H9 (cell line): ENCODE measurements at regions not wholly inside any gene's neighbourhood (a gene's known extent, or its start where the extent isn't known, plus 50 kb on each side); places are given as distances from the start of the nearest gene placed in this dataset.

Source experiments
- DNase-seq: peaks from one replicate; pipeline ENCODE4 v3.0.0-alpha.2; 2017
- H2AFZ ChIP-seq: one replicate; pipeline ENCODE4 v1.6.1; 2013; ENCODE audit warnings: mild to moderate bottlenecking, low read length, control low read depth, moderate library complexity
- H2AK5ac ChIP-seq: 2 replicates; pipeline ENCODE4 v1.6.1; 2013; ENCODE audit warnings: low read length, control low read depth, mixed read lengths; ENCODE audit not compliant: insufficient read length
- H2BK120ac ChIP-seq: one replicate; pipeline ENCODE4 v1.6.1; 2013; ENCODE audit warnings: low read depth, mild to moderate bottlenecking, low read length, control low read depth, inconsistent platforms; ENCODE audit not compliant: poor library complexity, severe bottlenecking
- H2BK12ac ChIP-seq: 2 replicates; pipeline ENCODE4 v1.6.1; 2013; ENCODE audit warnings: low read length, control low read depth, mixed read lengths, low read depth; ENCODE audit not compliant: insufficient read length
- H2BK15ac ChIP-seq: 2 replicates; pipeline ENCODE4 v1.6.1; 2013; ENCODE audit warnings: low read depth, low read length, control low read depth
- H2BK20ac ChIP-seq: one replicate; pipeline ENCODE4 v1.6.1; 2013; ENCODE audit warnings: low read depth, mild to moderate bottlenecking, low read length, control low read depth, inconsistent platforms; ENCODE audit not compliant: poor library complexity, severe bottlenecking
- H2BK5ac ChIP-seq: 2 replicates; pipeline ENCODE4 v1.6.1; 2013; ENCODE audit warnings: low read length, control low read depth, mixed read lengths; ENCODE audit not compliant: insufficient read length
- H3K14ac ChIP-seq: 2 replicates; pipeline ENCODE4 v1.6.1; 2013; ENCODE audit warnings: low read length, control low read depth; ENCODE audit not compliant: insufficient read depth
- H3K18ac ChIP-seq: 2 replicates; pipeline ENCODE4 v1.6.1; 2013; ENCODE audit warnings: low read depth, mild to moderate bottlenecking, mixed read lengths, low read length, control low read depth; ENCODE audit not compliant: insufficient read length
- H3K23ac ChIP-seq: 2 replicates; pipeline ENCODE4 v1.6.1; 2013; ENCODE audit warnings: low read length, control low read depth, mixed read lengths, low read depth; ENCODE audit not compliant: insufficient read length
- H3K23me2 ChIP-seq: 2 replicates; pipeline ENCODE4 v1.6.1; 2013; ENCODE audit warnings: low read depth, mild to moderate bottlenecking, mixed read lengths, low read length, control low read depth; ENCODE audit not compliant: insufficient read length, poor library complexity, severe bottlenecking
- H3K27ac ChIP-seq: 2 replicates; pipeline ENCODE4 v1.5.1; 2013; ENCODE audit warnings: low read length, control low read depth, mixed read lengths, low read depth; ENCODE audit not compliant: insufficient read length
- H3K27me3 ChIP-seq: 2 replicates; pipeline ENCODE4 v1.6.1; 2013; ENCODE audit warnings: low read length, control low read depth, inconsistent platforms; ENCODE audit not compliant: insufficient read depth
- H3K4ac ChIP-seq: 2 replicates; pipeline ENCODE4 v1.6.1; 2013; ENCODE audit warnings: low read depth, mild to moderate bottlenecking, control low read depth, inconsistent platforms, low read length, moderate library complexity
- H3K4me1 ChIP-seq: 2 replicates; pipeline ENCODE4 v1.6.1; 2013; ENCODE audit warnings: low read length, control low read depth, inconsistent platforms; ENCODE audit not compliant: insufficient read depth
- H3K4me2 ChIP-seq: 2 replicates; pipeline ENCODE4 v1.6.1; 2013; ENCODE audit warnings: low read length, control low read depth, mixed read lengths; ENCODE audit not compliant: insufficient read length, insufficient read depth
- H3K56ac ChIP-seq: 2 replicates; pipeline ENCODE4 v1.6.1; 2013; ENCODE audit warnings: low read depth, mild to moderate bottlenecking, mixed read lengths, low read length, control low read depth; ENCODE audit not compliant: insufficient read length
- H3K79me1 ChIP-seq: 2 replicates; pipeline ENCODE4 v1.6.1; 2013; ENCODE audit warnings: low read depth, mild to moderate bottlenecking, moderate library complexity, low read length, control low read depth, inconsistent platforms; ENCODE audit not compliant: insufficient read depth, poor library complexity, severe bottlenecking
- H3K79me2 ChIP-seq: 2 replicates; pipeline ENCODE4 v1.6.1; 2013; ENCODE audit warnings: low read length, control low read depth, inconsistent platforms; ENCODE audit not compliant: insufficient read depth
- H3K9ac ChIP-seq: 2 replicates; pipeline ENCODE4 v1.6.1; 2013; ENCODE audit warnings: low read length, control low read depth, mixed read lengths; ENCODE audit not compliant: insufficient read length; ENCODE audit errors: extremely low read depth
- H3K9me3 ChIP-seq: one replicate; pipeline ENCODE4 v1.6.1; 2013; ENCODE audit warnings: low read depth, low read length, inconsistent platforms; ENCODE audit not compliant: control insufficient read depth
- H3T11ph ChIP-seq: one replicate; pipeline ENCODE4 v1.6.1; 2013; ENCODE audit warnings: mild to moderate bottlenecking, low read length, control low read depth, inconsistent platforms
- H4K20me1 ChIP-seq: one replicate; pipeline ENCODE4 v1.6.1; 2013; ENCODE audit not compliant: control insufficient read depth, insufficient read length, insufficient read depth
- H4K5ac ChIP-seq: 2 replicates; pipeline ENCODE4 v1.6.1; 2013; ENCODE audit warnings: low read depth, mild to moderate bottlenecking, mixed read lengths, low read length, control low read depth; ENCODE audit not compliant: insufficient read length
- H4K8ac ChIP-seq: replicated peaks from 2 replicates; pipeline ENCODE4 v1.6.1; 2013; ENCODE audit warnings: low read length, control low read depth, mixed read lengths, low read depth; ENCODE audit not compliant: insufficient read length
- H4K91ac ChIP-seq: 2 replicates; pipeline ENCODE4 v1.6.1; 2013; ENCODE audit warnings: low read depth, mild to moderate bottlenecking, moderate library complexity, mixed read lengths, low read length, control low read depth; ENCODE audit not compliant: insufficient read length
- H3K27ac Mint-ChIP-seq, 3 experiments: 2 replicates in 2 of 3; 3 replicates in 1 of 3; pipeline ENCODE4 v1.8.0; 2020 to 2021; ENCODE audit warnings: mixed read lengths in 3 of 3, mild to moderate bottlenecking in 1 of 3, moderate library complexity in 1 of 3
- H3K27me3 Mint-ChIP-seq: 2 replicates; pipeline ENCODE4 v1.8.0; 2021; ENCODE audit warnings: low read depth, mild to moderate bottlenecking, moderate library complexity, mixed read lengths
- H3K36me3 Mint-ChIP-seq, 3 experiments: 2 replicates in 2 of 3; 3 replicates in 1 of 3; pipeline ENCODE4 v1.8.0; 2020 to 2021; ENCODE audit warnings: low read depth in 3 of 3, mixed read lengths in 3 of 3; ENCODE audit not compliant: insufficient read depth in 1 of 3
- H3K4me1 Mint-ChIP-seq, 2 experiments: 2 replicates each; pipeline ENCODE4 v1.8.0; 2020; ENCODE audit warnings: mixed read lengths in 2 of 2
- H3K4me3 Mint-ChIP-seq, 2 experiments: 2 replicates in 1 of 2; 3 replicates in 1 of 2; pipeline ENCODE4 v1.8.0; 2020 to 2021; ENCODE audit warnings: mild to moderate bottlenecking in 2 of 2, mixed read lengths in 2 of 2, moderate library complexity in 1 of 2
- H3K9me3 Mint-ChIP-seq, 2 experiments: 2 replicates in 1 of 2; 3 replicates in 1 of 2; pipeline ENCODE4 v1.8.0; 2020; ENCODE audit warnings: mild to moderate bottlenecking in 2 of 2, mixed read lengths in 2 of 2, moderate library complexity in 1 of 2
- WGBS: extraction: QIAGEN DNeasy Blood & Tissue Kit; methylation state at CpG from one replicate; pipeline ENCODE4 v1.1.7; 2013; ENCODE audit warnings: missing lambda C conversion rate, low lambda C conversion rate, mixed read lengths; ENCODE audit not compliant: insufficient read length; ENCODE audit errors: extremely low coverage; 5-methylcytosine and 5-hydroxymethylcytosine counted together
- TF ChIP-seq, protein P1 (sequence below): fragments of 200-600 bp; sonication (generic); conservative IDR thresholded peaks from 3 replicates; pipeline ENCODE4 v1.8.0; 2021; ENCODE audit warnings: antibody characterized with exemption, mild to moderate bottlenecking

GRCh38 chr6:4187480-4187879 is 52.1 kb upstream of the ECI2 start:
- no peak overlapping the region for H3K14ac ChIP-seq
- no peak overlapping the region for H4K91ac ChIP-seq
- H4K8ac ChIP-seq, result no peak overlapping the region
- H2BK15ac ChIP-seq, result no peak overlapping the region
- Mint-ChIP-seq H3K36me3 (peaks cover 0 to 11% (median 3%) of the 10 kb centered on the region in 3 experiments; a peak in 3 of 7 replicates), H3K9me3 (peaks cover 10 to 12% of the 10 kb centered on the region in 2 experiments; a peak in 4 of 5 replicates), H3K27me3 (no peaks in the 10 kb centered on the region; the same call in 1 of the 2 replicates), H3K27ac (no peak overlapping the region), H3K4me3 (no peak overlapping the region), H3K4me1 (peaks cover 6 to 10% of the 10 kb centered on the region in 2 experiments; a peak in 3 of 4 replicates)
- no peak overlapping the region for H2BK5ac ChIP-seq
- no peak overlapping the region for H2BK20ac ChIP-seq
- WGBS, result no CpG with 5 or more reads among the region's 2 CpGs
- no peaks in the 10 kb centered on the region for H3K9me3 ChIP-seq
- H2AK5ac ChIP-seq, result no peak overlapping the region
- H2BK12ac ChIP-seq, result no peak overlapping the region
- H3K23me2 ChIP-seq, result no peaks in the 10 kb centered on the region
- no peak overlapping the region for H2AFZ ChIP-seq
- no peak overlapping the region for H3K18ac ChIP-seq
- no peaks in the 10 kb centered on the region for H3K79me2 ChIP-seq
- H4K5ac ChIP-seq, result no peak overlapping the region
- no peak overlapping the region for H3K56ac ChIP-seq
- no peak overlapping the region for H3T11ph ChIP-seq
- no peaks in the 10 kb centered on the region for H3K4me1 ChIP-seq
- H3K79me1 ChIP-seq, result no peaks in the 10 kb centered on the region
- no peak overlapping the region for H3K9ac ChIP-seq
- TF ChIP-seq, protein P1, sequence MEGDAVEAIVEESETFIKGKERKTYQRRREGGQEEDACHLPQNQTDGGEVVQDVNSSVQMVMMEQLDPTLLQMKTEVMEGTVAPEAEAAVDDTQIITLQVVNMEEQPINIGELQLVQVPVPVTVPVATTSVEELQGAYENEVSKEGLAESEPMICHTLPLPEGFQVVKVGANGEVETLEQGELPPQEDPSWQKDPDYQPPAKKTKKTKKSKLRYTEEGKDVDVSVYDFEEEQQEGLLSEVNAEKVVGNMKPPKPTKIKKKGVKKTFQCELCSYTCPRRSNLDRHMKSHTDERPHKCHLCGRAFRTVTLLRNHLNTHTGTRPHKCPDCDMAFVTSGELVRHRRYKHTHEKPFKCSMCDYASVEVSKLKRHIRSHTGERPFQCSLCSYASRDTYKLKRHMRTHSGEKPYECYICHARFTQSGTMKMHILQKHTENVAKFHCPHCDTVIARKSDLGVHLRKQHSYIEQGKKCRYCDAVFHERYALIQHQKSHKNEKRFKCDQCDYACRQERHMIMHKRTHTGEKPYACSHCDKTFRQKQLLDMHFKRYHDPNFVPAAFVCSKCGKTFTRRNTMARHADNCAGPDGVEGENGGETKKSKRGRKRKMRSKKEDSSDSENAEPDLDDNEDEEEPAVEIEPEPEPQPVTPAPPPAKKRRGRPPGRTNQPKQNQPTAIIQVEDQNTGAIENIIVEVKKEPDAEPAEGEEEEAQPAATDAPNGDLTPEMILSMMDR, result no peak
- no peak overlapping the region for H2BK120ac ChIP-seq
- no peak overlapping the region for H3K4me2 ChIP-seq
- no peak overlapping the region for H3K4ac ChIP-seq
- no peaks in the 10 kb centered on the region for H4K20me1 ChIP-seq
- H3K27ac ChIP-seq, result no peak overlapping the region
- no peaks in the 10 kb centered on the region for H3K27me3 ChIP-seq
- H3K23ac ChIP-seq, result no peak overlapping the region
- DNase-seq, result no peak
